ENCODE measurements at regions not wholly inside any gene's neighbourhood (a gene's known extent, or its start where the extent isn't known, plus 50 kb on each side); places are given as distances from the start of the nearest gene placed in this dataset.

DNA sequence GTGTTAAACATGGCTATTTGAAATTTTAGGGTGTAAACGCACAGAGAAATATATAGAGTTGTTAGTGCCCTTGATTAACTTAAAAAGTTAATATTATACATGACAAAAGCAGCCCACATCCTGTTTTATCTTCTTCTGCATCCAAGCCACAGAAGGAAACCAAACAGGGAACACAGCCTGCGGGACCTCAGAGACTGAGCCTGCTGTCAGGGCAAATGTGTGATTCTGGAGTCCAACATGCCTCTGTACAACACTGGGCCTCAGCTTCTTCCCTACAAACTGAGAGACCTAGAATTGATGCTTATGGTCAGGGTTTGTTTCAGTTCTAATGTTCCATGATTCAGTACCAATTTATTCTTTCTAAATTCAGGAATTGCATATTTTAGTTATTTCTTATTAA, 404.7 kb downstream of the FBXO15 start:
- TF ChIP-seq EGR1 (IDR thresholded peaks at IDR 0.05; ENCODE audit: low read depth), result no peak
- no peak for TF ChIP-seq EZH2 (IDR thresholded peaks at IDR 0.05)
- no peak for TF ChIP-seq POLR2A (IDR thresholded peaks at IDR 0.05; ENCODE audit: borderline replicate concordance, extremely low read depth, insufficient read depth, insufficient read length)
- no peak for TF ChIP-seq CEBPB (IDR thresholded peaks at IDR 0.05; ENCODE audit: low read depth)
- TF ChIP-seq POLR2AphosphoS5 (IDR thresholded peaks at IDR 0.05; ENCODE audit: low read depth, low read length), result no peak
- TF ChIP-seq CTCF (IDR thresholded peaks at IDR 0.05 in 2 of 3, conservative IDR thresholded peaks at IDR 0.05 in 1 of 3; ENCODE audit: borderline replicate concordance in 1 of 3, insufficient read depth in 1 of 3, low read depth in 2 of 3, low read length in 2 of 3), result no peak
- no peak for TF ChIP-seq JUND (IDR thresholded peaks at IDR 0.05)
